GM23248 (cell line): ENCODE measurements at regions not wholly inside any gene's neighbourhood (a gene's known extent, or its start where the extent isn't known, plus 50 kb on each side); places are given as distances from the start of the nearest gene placed in this dataset.

Source experiments
- EZH2 ChIP-seq: fragments of 200-600 bp; sonication (generic); IDR thresholded peaks from 2 replicates; pipeline ENCODE4 v1.6.1; 2018; ENCODE audit warnings: antibody characterized with exemption, mild to moderate bottlenecking; ENCODE audit not compliant: insufficient read depth, poor library complexity, severe bottlenecking
- EZH2phosphoT487 ChIP-seq: fragments of 200-600 bp; sonication (generic); IDR thresholded peaks from 2 replicates; pipeline ENCODE4 v1.6.1; 2018; ENCODE audit warnings: antibody characterized with exemption, moderate library complexity, mild to moderate bottlenecking, low read depth; ENCODE audit not compliant: insufficient read depth

DNA sequence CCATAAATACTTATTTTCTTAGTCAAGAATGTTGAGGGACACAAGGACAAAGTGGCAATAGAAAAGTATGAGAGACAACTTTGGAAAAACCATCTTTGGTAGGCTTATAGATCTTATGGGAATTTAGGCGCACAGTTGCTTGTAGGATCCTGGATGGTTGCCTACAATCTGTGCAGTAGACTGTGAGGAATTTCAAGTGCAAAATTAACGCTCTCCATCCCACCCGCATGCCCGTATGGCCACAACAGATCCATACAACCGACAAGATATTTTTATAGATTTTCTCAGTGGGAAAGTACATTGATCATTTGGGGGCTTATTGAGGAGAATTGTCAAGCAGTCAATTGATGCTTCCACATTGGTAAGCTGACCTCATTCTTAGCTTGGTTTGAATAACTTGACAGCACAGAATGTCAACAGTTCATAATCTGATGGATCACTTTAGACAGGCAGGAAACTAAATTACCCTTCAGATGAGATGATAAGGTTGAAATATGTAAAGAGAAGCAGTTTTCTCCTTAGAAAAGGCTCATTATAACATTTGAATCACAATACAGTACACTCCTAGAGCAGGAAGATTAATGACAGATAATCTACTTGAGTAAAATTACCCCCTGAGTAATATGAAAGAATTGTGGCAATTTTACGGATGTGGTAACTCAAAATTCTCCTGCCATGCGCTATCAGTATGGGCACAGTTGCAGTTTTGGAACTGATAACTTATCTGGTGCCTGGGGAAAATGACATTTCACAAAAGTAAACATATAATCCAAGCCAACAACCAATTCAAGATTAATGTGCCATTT lies 479.7 kb downstream of the KIF20B start:
- TF ChIP-seq EZH2 (no peak), EZH2phosphoT487 (no peak)
